GM18951 (cell line): ENCODE measurements at regions not wholly inside any gene's neighbourhood (a gene's known extent, or its start where the extent isn't known, plus 50 kb on each side); places are given as distances from the start of the nearest gene placed in this dataset.

Source experiments
- POLR2A ChIP-seq: IDR thresholded peaks from 4 replicates; pipeline ENCODE4 v1.6.1; 2011; ENCODE audit warnings: mild to moderate bottlenecking; ENCODE audit not compliant: insufficient read length, insufficient read depth; ENCODE audit errors: extremely low read depth
- in situ Hi-C: fragments of 300-500 bp; cut with MboI; formaldehyde crosslinking; loops from one replicate; pipeline ENCODE4 v1.12.0; 2022; ENCODE audit warnings: low sequenced_read_pairs, mixed read lengths, inconsistent platforms; ENCODE audit not compliant: unreplicated experiment

DNA sequence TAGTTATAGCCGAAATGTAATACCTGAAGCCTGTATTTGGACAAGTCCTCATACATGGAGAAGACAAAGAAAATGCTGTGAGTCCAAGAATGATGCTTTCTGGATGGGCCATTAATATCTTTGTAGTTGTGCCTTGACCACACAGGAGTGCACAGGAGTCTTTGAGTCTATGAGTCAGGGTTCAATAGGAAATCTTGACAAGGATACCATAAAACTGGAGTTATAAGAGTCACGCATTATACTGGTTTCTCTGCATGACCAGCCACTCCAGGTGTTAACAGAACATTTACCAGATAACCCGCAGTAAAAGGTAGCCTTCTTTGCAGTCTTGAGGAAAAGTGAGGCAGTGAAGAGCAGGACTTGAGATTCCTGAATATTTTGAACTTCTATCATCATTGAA lies 464.6 kb upstream of the PKN2 start:
- in situ Hi-C loops, result no loop called here
- TF ChIP-seq POLR2A, result no peak

DNA sequence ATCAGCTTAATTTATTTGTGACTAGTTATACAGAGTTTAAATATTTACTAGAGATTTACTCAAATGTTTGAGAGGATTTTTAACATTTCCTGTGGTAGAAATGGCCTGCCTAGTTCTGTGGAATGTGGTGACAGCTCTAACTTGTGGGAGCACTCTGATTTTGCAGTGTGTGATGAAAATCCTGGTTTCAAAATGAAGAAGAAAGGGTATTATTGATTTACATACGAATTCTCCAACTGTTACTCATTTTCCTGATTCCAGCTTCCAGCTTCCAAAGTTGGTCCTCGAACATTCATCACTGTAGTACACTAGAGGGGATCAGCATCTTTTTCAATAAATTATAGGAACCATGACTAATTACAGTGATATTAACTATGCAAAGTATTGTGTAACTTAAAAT lies 462.7 kb upstream of the PKN2 start:
- no peak for TF ChIP-seq POLR2A
- in situ Hi-C loops, result no loop called here

GRCh38 chr1:88224906-88225305 lies 459.2 kb upstream of the PKN2 start:
- in situ Hi-C loops, result no loop called here
- no peak for TF ChIP-seq POLR2A

DNA sequence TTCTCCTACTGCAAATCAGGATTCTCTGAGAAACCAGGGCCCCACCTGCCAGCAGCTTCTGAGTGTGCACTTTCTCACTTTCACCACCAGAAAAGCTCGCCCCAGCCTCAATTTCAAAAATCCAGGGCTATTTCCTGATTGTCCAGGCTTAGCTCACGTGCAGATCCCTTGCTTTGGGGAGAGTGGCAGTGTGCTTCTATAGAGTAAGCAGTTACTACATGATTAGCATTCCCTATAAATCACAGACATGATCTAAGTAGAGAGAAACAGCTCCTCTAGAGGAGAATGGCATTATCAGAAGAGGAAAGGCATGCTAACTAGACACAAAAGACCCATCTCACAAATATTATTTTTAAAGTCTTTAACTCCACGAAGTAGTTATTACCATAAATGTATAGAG lies 456.0 kb upstream of the PKN2 start:
- no peak for TF ChIP-seq POLR2A
- in situ Hi-C loops, result no loop called here

- in situ Hi-C loops, result no loop called here
- no peak for TF ChIP-seq POLR2A
Observed at GRCh38 chr1:88230126-88230525, 453.9 kb upstream of the PKN2 start.

DNA sequence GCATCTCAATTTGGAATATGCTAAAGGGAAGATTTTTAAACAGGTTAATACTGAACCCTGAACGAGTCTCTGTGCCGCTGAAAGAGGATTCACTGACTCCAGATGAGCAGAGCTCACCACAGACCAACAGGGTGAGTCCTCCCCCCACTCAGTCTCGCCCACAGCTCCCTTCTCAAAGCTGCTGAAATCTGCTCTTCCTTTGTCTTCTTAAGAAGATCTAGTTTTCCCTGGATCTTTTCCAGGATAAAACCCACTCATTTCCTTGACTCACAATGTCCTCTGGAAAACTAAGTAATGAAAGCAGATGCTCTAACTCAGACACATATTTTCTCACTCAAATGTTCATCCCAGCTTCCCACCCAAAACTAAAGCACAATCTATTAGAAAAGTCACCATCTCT lies 447.0 kb upstream of the PKN2 start:
- TF ChIP-seq POLR2A, result no peak
- in situ Hi-C loops, result no loop called here

DNA sequence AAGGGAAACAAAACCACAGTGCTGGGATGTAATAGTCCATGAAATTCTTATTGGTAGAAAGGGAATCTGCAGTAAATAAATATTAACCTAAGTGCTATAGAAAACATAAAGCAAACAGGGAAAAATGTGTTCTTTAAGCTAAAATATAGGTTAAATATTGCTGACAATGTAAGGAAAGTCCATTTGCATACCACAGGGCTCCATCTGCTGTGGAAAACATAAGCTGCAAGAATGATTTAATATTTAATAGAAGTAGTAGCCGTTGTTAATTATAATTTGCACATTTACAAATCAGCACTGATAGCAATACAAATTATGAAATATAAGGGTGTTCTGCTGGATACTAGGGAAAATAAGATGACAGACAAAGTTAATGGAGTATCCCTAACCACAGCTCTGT lies 444.9 kb upstream of the PKN2 start:
- in situ Hi-C loops, result no loop called here
- no peak for TF ChIP-seq POLR2A

- no peak for TF ChIP-seq POLR2A
- in situ Hi-C loops, result no loop called here
Observed at GRCh38 chr1:88247666-88248065, 436.4 kb upstream of the PKN2 start.

GRCh38 chr1:88250915-88251314 lies 433.2 kb upstream of the PKN2 start:
- in situ Hi-C loops, result no loop called here
- no peak for TF ChIP-seq POLR2A

- no peak for TF ChIP-seq POLR2A
- in situ Hi-C loops, result no loop called here
Observed at GRCh38 chr1:88252745-88253144, 431.3 kb upstream of the PKN2 start.

- TF ChIP-seq POLR2A, result no peak
- in situ Hi-C loops, result no loop called here
Observed at GRCh38 chr1:88265606-88266005, 418.5 kb upstream of the PKN2 start.

- in situ Hi-C loops, result no loop called here
- no peak for TF ChIP-seq POLR2A
Observed at GRCh38 chr1:88266051-88266450, 418.0 kb upstream of the PKN2 start.

DNA sequence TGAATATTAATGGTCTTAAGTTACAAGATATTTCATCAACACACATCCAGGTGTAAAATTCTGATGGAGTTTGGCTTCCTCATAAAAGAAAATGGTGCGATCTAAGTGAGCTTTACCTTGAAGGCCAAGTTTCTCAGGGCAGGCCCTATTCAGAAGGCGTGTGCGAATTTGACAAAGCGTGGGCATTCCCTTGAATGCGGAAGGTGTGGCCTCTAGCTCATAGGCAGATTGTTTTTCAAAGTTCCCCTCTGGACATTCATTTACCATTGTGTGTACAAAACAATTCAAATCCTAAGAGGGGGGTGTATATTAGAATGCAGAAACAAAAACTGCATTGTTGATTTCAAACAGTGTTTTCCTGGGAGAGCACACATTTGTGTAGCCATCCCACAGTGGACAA lies 411.9 kb upstream of the PKN2 start:
- in situ Hi-C loops, result no loop called here
- no peak for TF ChIP-seq POLR2A

DNA sequence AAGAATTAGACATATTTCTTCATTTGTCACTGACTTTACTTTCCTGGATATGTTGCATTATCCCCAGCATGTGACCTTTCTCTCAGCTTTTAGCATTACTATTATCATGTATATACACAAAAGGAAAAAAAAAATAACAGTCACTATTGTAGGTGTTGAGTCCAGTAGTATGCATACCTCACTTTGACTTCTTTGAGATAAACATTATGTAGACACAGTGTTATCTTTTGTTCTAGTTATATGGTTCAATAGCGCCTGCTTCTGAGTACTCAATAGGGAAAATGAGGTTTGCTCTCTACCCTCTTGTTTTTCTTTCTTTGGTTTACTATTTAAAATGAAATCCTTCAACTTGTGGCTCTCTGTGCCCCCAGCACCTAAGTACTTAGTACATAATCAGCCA lies 409.6 kb upstream of the PKN2 start:
- TF ChIP-seq POLR2A, result no peak
- in situ Hi-C loops, result no loop called here

GRCh38 chr1:88275259-88275862 lies 408.7 kb upstream of the PKN2 start:
- no peak for TF ChIP-seq POLR2A
- in situ Hi-C loops, result no loop called here
